ENCODE measurements at regions not wholly inside any gene's neighbourhood (a gene's known extent, or its start where the extent isn't known, plus 50 kb on each side); places are given as distances from the start of the nearest gene placed in this dataset.

DNA sequence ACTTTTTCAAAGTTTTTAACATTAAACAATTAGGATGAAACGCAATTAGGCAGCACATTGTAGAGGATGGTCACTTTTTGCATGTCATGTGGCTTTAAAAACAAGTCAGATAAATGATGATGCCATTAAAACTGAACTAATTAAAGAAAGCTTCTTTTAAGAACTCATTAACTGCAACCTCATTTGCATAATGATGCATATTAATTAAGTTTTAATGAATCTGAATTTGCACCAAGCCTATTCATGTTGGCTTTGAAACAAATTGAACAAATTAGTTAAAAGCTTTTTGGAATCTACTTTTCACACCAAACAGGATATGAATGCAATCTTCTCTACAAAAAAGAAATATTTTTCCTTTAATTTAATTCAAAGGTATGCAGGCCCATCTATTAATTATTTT lies 499.0 kb downstream of the VRK1 start (continued):
- TF ChIP-seq, protein P1, sequence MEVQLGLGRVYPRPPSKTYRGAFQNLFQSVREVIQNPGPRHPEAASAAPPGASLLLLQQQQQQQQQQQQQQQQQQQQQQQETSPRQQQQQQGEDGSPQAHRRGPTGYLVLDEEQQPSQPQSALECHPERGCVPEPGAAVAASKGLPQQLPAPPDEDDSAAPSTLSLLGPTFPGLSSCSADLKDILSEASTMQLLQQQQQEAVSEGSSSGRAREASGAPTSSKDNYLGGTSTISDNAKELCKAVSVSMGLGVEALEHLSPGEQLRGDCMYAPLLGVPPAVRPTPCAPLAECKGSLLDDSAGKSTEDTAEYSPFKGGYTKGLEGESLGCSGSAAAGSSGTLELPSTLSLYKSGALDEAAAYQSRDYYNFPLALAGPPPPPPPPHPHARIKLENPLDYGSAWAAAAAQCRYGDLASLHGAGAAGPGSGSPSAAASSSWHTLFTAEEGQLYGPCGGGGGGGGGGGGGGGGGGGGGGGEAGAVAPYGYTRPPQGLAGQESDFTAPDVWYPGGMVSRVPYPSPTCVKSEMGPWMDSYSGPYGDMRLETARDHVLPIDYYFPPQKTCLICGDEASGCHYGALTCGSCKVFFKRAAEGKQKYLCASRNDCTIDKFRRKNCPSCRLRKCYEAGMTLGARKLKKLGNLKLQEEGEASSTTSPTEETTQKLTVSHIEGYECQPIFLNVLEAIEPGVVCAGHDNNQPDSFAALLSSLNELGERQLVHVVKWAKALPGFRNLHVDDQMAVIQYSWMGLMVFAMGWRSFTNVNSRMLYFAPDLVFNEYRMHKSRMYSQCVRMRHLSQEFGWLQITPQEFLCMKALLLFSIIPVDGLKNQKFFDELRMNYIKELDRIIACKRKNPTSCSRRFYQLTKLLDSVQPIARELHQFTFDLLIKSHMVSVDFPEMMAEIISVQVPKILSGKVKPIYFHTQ (CRISPR knock-in tag; IDR thresholded peaks at IDR 0.05), result no peak
- TF ChIP-seq NFE2L1 (CRISPR knock-in tag; IDR thresholded peaks at IDR 0.05), result no peak

DNA sequence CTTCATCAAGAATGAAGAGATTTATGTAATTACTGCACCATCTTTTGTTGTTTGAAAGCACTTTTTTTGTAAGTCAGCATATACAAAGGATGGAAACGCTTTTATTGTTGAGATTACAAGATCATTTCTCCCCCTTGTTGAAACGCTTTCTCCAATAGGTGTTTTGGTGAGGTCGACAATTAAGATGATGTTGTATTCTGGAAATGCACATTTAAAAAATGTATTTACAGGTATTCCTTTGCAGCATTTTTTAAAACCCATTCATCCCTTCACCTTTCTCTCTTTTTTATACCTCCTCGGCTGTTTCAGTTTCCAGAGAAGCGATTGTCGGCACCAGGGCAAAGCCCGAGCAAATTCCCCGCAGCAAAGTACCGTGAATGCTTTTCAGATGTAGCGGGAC lies 499.9 kb downstream of the VRK1 start:
- Mint-ChIP-seq H3K27me3 (ENCODE audit: low read depth) (no peaks in the 10 kb centered on the region; the same call in 1 of the 2 replicates), H3K4me3 (no peak overlapping the region), H3K36me3 (no peaks in the 10 kb centered on the region), H3K4me1 (peaks cover 30% of the 10 kb centered on the region), H3K27ac (no peak overlapping the region), H3K9me3 (no peaks in the 10 kb centered on the region)
- DNase-seq (ENCODE audit: low spot score) (no peak), ATAC-seq (no peak)
- ChIA-PET POLR2A (interaction anchor here (0.7 kb wide), 2 partner anchors 630 to 1565 kb away, joined by 9 read pairs; no protein-coding TSS in a partner anchor), CTCF (interaction anchor here (0.7 to 1.8 kb wide), 14 partner anchors 19 to 1978 kb away, joined by 3 to 8 read pairs (median 4); no protein-coding TSS in a partner anchor)
- no peak for TF ChIP-seq TP53 (CRISPR knock-in tag; IDR thresholded peaks at IDR 0.05)
- TF ChIP-seq, protein P2, sequence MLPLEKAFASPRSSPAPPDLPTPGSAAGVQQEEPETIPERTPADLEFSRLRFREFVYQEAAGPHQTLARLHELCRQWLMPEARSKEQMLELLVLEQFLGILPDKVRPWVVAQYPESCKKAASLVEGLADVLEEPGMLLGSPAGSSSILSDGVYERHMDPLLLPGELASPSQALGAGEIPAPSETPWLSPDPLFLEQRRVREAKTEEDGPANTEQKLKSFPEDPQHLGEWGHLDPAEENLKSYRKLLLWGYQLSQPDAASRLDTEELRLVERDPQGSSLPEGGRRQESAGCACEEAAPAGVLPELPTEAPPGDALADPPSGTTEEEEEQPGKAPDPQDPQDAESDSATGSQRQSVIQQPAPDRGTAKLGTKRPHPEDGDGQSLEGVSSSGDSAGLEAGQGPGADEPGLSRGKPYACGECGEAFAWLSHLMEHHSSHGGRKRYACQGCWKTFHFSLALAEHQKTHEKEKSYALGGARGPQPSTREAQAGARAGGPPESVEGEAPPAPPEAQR (CRISPR knock-in tag; IDR thresholded peaks at IDR 0.05), result no peak
- TF ChIP-seq, protein P3, sequence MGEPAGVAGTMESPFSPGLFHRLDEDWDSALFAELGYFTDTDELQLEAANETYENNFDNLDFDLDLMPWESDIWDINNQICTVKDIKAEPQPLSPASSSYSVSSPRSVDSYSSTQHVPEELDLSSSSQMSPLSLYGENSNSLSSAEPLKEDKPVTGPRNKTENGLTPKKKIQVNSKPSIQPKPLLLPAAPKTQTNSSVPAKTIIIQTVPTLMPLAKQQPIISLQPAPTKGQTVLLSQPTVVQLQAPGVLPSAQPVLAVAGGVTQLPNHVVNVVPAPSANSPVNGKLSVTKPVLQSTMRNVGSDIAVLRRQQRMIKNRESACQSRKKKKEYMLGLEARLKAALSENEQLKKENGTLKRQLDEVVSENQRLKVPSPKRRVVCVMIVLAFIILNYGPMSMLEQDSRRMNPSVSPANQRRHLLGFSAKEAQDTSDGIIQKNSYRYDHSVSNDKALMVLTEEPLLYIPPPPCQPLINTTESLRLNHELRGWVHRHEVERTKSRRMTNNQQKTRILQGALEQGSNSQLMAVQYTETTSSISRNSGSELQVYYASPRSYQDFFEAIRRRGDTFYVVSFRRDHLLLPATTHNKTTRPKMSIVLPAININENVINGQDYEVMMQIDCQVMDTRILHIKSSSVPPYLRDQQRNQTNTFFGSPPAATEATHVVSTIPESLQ (CRISPR knock-in tag; IDR thresholded peaks at IDR 0.05), result no peak
- TF ChIP-seq, protein P4, sequence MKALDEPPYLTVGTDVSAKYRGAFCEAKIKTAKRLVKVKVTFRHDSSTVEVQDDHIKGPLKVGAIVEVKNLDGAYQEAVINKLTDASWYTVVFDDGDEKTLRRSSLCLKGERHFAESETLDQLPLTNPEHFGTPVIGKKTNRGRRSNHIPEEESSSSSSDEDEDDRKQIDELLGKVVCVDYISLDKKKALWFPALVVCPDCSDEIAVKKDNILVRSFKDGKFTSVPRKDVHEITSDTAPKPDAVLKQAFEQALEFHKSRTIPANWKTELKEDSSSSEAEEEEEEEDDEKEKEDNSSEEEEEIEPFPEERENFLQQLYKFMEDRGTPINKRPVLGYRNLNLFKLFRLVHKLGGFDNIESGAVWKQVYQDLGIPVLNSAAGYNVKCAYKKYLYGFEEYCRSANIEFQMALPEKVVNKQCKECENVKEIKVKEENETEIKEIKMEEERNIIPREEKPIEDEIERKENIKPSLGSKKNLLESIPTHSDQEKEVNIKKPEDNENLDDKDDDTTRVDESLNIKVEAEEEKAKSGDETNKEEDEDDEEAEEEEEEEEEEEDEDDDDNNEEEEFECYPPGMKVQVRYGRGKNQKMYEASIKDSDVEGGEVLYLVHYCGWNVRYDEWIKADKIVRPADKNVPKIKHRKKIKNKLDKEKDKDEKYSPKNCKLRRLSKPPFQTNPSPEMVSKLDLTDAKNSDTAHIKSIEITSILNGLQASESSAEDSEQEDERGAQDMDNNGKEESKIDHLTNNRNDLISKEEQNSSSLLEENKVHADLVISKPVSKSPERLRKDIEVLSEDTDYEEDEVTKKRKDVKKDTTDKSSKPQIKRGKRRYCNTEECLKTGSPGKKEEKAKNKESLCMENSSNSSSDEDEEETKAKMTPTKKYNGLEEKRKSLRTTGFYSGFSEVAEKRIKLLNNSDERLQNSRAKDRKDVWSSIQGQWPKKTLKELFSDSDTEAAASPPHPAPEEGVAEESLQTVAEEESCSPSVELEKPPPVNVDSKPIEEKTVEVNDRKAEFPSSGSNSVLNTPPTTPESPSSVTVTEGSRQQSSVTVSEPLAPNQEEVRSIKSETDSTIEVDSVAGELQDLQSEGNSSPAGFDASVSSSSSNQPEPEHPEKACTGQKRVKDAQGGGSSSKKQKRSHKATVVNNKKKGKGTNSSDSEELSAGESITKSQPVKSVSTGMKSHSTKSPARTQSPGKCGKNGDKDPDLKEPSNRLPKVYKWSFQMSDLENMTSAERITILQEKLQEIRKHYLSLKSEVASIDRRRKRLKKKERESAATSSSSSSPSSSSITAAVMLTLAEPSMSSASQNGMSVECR (CRISPR knock-in tag; IDR thresholded peaks at IDR 0.05; ENCODE audit: borderline replicate concordance), result no peak
- no peak for TF ChIP-seq ZNF219 (CRISPR knock-in tag; IDR thresholded peaks at IDR 0.05; ENCODE audit: borderline replicate concordance)
- TF ChIP-seq, protein P5, sequence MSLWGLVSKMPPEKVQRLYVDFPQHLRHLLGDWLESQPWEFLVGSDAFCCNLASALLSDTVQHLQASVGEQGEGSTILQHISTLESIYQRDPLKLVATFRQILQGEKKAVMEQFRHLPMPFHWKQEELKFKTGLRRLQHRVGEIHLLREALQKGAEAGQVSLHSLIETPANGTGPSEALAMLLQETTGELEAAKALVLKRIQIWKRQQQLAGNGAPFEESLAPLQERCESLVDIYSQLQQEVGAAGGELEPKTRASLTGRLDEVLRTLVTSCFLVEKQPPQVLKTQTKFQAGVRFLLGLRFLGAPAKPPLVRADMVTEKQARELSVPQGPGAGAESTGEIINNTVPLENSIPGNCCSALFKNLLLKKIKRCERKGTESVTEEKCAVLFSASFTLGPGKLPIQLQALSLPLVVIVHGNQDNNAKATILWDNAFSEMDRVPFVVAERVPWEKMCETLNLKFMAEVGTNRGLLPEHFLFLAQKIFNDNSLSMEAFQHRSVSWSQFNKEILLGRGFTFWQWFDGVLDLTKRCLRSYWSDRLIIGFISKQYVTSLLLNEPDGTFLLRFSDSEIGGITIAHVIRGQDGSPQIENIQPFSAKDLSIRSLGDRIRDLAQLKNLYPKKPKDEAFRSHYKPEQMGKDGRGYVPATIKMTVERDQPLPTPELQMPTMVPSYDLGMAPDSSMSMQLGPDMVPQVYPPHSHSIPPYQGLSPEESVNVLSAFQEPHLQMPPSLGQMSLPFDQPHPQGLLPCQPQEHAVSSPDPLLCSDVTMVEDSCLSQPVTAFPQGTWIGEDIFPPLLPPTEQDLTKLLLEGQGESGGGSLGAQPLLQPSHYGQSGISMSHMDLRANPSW (CRISPR knock-in tag; conservative IDR thresholded peaks at IDR 0.05; ENCODE audit: low read depth), result no peak
- TF ChIP-seq, protein P6, sequence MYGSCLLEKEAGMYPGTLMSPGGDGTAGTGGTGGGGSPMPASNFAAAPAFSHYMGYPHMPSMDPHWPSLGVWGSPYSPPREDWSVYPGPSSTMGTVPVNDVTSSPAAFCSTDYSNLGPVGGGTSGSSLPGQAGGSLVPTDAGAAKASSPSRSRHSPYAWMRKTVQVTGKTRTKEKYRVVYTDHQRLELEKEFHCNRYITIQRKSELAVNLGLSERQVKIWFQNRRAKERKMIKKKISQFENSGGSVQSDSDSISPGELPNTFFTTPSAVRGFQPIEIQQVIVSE (CRISPR knock-in tag; IDR thresholded peaks at IDR 0.05; ENCODE audit: borderline replicate concordance), result no peak
- no peak for TF ChIP-seq FOXP1 (CRISPR knock-in tag; IDR thresholded peaks at IDR 0.05; ENCODE audit: borderline replicate concordance)
- TF ChIP-seq, protein P7, sequence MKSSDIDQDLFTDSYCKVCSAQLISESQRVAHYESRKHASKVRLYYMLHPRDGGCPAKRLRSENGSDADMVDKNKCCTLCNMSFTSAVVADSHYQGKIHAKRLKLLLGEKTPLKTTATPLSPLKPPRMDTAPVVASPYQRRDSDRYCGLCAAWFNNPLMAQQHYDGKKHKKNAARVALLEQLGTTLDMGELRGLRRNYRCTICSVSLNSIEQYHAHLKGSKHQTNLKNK (CRISPR knock-in tag; IDR thresholded peaks at IDR 0.05), result no peak
- TF ChIP-seq NFATC4 (CRISPR knock-in tag; IDR thresholded peaks at IDR 0.05), result no peak
- TF ChIP-seq NR2C2 (CRISPR knock-in tag; IDR thresholded peaks at IDR 0.05), result no peak
- TF ChIP-seq, protein P8, sequence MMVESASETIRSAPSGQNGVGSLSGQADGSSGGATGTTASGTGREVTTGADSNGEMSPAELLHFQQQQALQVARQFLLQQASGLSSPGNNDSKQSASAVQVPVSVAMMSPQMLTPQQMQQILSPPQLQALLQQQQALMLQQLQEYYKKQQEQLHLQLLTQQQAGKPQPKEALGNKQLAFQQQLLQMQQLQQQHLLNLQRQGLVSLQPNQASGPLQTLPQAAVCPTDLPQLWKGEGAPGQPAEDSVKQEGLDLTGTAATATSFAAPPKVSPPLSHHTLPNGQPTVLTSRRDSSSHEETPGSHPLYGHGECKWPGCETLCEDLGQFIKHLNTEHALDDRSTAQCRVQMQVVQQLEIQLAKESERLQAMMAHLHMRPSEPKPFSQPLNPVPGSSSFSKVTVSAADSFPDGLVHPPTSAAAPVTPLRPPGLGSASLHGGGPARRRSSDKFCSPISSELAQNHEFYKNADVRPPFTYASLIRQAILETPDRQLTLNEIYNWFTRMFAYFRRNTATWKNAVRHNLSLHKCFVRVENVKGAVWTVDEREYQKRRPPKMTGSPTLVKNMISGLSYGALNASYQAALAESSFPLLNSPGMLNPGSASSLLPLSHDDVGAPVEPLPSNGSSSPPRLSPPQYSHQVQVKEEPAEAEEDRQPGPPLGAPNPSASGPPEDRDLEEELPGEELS (CRISPR knock-in tag; IDR thresholded peaks at IDR 0.05), result no peak
- TF ChIP-seq KAT7 (CRISPR knock-in tag; IDR thresholded peaks at IDR 0.05; ENCODE audit: borderline replicate concordance), result no peak
- TF ChIP-seq GABPB1 (CRISPR knock-in tag; IDR thresholded peaks at IDR 0.05), result no peak

Data from WTC11 (cell line).